ENCODE measurements at regions not wholly inside any gene's neighbourhood (a gene's known extent, or its start where the extent isn't known, plus 50 kb on each side); places are given as distances from the start of the nearest gene placed in this dataset.

DNA sequence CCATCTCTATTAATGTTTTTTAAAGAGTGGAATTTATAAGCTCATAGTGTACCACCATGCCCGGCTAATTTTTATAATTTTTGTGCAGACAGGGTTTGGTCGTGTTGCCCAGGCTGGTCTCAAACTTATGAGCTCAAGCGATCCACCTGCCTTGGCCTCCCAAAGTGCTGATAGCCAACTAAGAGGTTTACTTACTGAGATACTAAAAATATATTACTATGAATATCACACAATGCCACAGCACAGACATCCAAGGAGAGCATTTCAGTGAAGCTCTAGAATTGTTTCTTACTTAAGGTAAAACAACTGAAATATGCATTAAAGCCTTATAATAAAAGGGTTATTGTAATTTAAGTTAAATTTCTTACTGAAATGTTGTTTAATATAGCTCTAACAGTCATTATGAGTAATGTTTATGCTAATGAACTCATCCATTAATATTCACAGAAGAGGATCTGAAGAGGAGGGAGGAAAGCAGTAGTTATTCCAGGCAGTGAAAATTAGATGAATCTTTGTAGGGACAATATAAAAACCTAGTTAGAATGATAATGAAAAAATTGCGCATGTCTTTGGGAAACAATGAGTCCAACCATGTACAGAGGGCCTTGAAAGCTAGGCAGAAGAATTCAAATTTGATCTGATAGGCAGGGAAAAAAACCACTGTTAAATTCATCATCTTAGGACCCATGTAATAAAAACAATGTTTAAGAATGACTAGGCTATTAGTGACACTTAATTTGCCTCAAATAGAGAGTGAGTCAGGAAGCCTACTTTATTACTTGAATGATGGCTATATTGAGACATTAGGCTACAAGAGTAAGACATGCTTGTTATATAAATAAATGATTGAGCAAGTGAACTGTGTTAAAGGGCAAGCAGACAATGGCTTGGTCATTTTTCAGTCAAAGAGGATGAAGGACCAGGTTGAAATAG, 99.2 kb downstream of the SLC41A2 start:
- H3K4me2 ChIP-seq (ENCODE audit: low read length), result no peak overlapping the region

DNA sequence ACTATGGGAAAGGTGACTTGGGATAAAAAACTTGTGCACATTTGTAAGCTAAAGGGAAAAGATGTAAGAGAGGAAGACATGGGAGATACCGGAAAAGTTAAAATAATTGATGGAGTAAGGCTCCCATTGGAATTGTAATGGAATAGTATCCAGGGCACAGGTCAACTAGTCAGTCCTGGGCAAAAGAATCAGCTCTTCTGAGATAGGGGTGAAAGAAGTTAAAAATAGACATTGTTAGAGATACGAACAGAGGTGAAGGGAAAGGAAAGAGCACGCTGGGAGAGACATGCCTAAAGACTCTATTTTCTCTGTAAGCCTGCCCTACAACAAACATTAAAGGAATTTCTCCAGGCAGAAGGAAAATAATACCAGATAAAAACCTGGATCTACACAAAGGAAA, 101.6 kb downstream of the SLC41A2 start:
- no peaks in the 10 kb centered on the region for H4K20me1 ChIP-seq (ENCODE audit: insufficient read depth)
- H3K9me3 ChIP-seq (ENCODE audit: low read length), result no peaks in the 10 kb centered on the region
- H3K36me3 ChIP-seq (ENCODE audit: insufficient read depth, low read length), result no peaks in the 10 kb centered on the region
- H3F3A ChIP-seq (ENCODE audit: insufficient read depth, low read length, poor library complexity, severe bottlenecking), result no peaks in the 10 kb centered on the region
- no peak overlapping the region for H3K4me3 ChIP-seq (ENCODE audit: low read length)
- H3K9ac ChIP-seq (ENCODE audit: low read length), result no peak overlapping the region
- no peak overlapping the region for H2AFZ ChIP-seq (ENCODE audit: low read depth, low read length)
- no peak overlapping the region for H3K4me2 ChIP-seq (ENCODE audit: low read length)
- no peak overlapping the region for H3K27ac ChIP-seq (ENCODE audit: low read length)
- TF ChIP-seq RAD21 (conservative IDR thresholded peaks at IDR 0.05), result no peak
- no peak for TF ChIP-seq POLR2AphosphoS5 (IDR thresholded peaks at IDR 0.05)
- TF ChIP-seq, protein P1, sequence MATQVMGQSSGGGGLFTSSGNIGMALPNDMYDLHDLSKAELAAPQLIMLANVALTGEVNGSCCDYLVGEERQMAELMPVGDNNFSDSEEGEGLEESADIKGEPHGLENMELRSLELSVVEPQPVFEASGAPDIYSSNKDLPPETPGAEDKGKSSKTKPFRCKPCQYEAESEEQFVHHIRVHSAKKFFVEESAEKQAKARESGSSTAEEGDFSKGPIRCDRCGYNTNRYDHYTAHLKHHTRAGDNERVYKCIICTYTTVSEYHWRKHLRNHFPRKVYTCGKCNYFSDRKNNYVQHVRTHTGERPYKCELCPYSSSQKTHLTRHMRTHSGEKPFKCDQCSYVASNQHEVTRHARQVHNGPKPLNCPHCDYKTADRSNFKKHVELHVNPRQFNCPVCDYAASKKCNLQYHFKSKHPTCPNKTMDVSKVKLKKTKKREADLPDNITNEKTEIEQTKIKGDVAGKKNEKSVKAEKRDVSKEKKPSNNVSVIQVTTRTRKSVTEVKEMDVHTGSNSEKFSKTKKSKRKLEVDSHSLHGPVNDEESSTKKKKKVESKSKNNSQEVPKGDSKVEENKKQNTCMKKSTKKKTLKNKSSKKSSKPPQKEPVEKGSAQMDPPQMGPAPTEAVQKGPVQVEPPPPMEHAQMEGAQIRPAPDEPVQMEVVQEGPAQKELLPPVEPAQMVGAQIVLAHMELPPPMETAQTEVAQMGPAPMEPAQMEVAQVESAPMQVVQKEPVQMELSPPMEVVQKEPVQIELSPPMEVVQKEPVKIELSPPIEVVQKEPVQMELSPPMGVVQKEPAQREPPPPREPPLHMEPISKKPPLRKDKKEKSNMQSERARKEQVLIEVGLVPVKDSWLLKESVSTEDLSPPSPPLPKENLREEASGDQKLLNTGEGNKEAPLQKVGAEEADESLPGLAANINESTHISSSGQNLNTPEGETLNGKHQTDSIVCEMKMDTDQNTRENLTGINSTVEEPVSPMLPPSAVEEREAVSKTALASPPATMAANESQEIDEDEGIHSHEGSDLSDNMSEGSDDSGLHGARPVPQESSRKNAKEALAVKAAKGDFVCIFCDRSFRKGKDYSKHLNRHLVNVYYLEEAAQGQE (IDR thresholded peaks at IDR 0.05; ENCODE audit: borderline replicate concordance), result no peak
- TF ChIP-seq TAF1 (IDR thresholded peaks at IDR 0.05; ENCODE audit: low read depth), result no peak
- no peak for TF ChIP-seq MXI1 (conservative IDR thresholded peaks at IDR 0.05; ENCODE audit: poor library complexity, severe bottlenecking)
- no peak for TF ChIP-seq EZH2 (IDR thresholded peaks at IDR 0.05; ENCODE audit: borderline replicate concordance, insufficient read depth, low read length, poor library complexity, severe bottlenecking)
- no peak for TF ChIP-seq SMC3 (conservative IDR thresholded peaks at IDR 0.05; ENCODE audit: poor library complexity)
- no peak for TF ChIP-seq EP300 (conservative IDR thresholded peaks at IDR 0.05; ENCODE audit: poor library complexity, severe bottlenecking)
- TF ChIP-seq, protein P2, sequence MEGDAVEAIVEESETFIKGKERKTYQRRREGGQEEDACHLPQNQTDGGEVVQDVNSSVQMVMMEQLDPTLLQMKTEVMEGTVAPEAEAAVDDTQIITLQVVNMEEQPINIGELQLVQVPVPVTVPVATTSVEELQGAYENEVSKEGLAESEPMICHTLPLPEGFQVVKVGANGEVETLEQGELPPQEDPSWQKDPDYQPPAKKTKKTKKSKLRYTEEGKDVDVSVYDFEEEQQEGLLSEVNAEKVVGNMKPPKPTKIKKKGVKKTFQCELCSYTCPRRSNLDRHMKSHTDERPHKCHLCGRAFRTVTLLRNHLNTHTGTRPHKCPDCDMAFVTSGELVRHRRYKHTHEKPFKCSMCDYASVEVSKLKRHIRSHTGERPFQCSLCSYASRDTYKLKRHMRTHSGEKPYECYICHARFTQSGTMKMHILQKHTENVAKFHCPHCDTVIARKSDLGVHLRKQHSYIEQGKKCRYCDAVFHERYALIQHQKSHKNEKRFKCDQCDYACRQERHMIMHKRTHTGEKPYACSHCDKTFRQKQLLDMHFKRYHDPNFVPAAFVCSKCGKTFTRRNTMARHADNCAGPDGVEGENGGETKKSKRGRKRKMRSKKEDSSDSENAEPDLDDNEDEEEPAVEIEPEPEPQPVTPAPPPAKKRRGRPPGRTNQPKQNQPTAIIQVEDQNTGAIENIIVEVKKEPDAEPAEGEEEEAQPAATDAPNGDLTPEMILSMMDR (IDR thresholded peaks at IDR 0.05; ENCODE audit: poor library complexity, severe bottlenecking), result no peak
- H3K79me2 ChIP-seq (replicated peaks; ENCODE audit: insufficient read depth, low read length), result no peaks in the 10 kb centered on the region
- no peaks in the 10 kb centered on the region for H3K9me2 ChIP-seq (ENCODE audit: insufficient read depth, low read length)
- H3K27me3 ChIP-seq (ENCODE audit: insufficient read depth, low read depth, low read length), result no peaks in the 10 kb centered on the region

More for the DNA sequence above, 99.2 kb downstream of the SLC41A2 start:
- TF ChIP-seq, protein P2 (IDR thresholded peaks at IDR 0.05; ENCODE audit: poor library complexity, severe bottlenecking), result no peak
- TF ChIP-seq SMC3 (conservative IDR thresholded peaks at IDR 0.05; ENCODE audit: poor library complexity) (no peak), RAD21 (conservative IDR thresholded peaks at IDR 0.05) (no peak), EZH2 (IDR thresholded peaks at IDR 0.05; ENCODE audit: borderline replicate concordance, insufficient read depth, low read length, poor library complexity, severe bottlenecking) (no peak)
- TF ChIP-seq, protein P1 (IDR thresholded peaks at IDR 0.05; ENCODE audit: borderline replicate concordance), result no peak
- H4K20me1 ChIP-seq (ENCODE audit: insufficient read depth), result no peaks in the 10 kb centered on the region
- H2AFZ ChIP-seq (ENCODE audit: low read depth, low read length), result no peak overlapping the region
- no peak overlapping the region for H3K4me3 ChIP-seq (ENCODE audit: low read length)
- no peak overlapping the region for H3K27ac ChIP-seq (ENCODE audit: low read length)
- H3K9ac ChIP-seq (ENCODE audit: low read length), result no peak overlapping the region
- no peaks in the 10 kb centered on the region for H3K27me3 ChIP-seq (ENCODE audit: insufficient read depth, low read depth, low read length)
- H3K36me3 ChIP-seq (ENCODE audit: insufficient read depth, low read length), result no peaks in the 10 kb centered on the region
- no peaks in the 10 kb centered on the region for H3K9me2 ChIP-seq (ENCODE audit: insufficient read depth, low read length)
- H3K9me3 ChIP-seq (ENCODE audit: low read length), result no peaks in the 10 kb centered on the region
- H3K79me2 ChIP-seq (replicated peaks; ENCODE audit: insufficient read depth, low read length), result no peaks in the 10 kb centered on the region
- H3F3A ChIP-seq (ENCODE audit: insufficient read depth, low read length, poor library complexity, severe bottlenecking), result no peaks in the 10 kb centered on the region
